NCI-H748 (cell line): ENCODE measurements at regions not wholly inside any gene's neighbourhood (a gene's known extent, or its start where the extent isn't known, plus 50 kb on each side); places are given as distances from the start of the nearest gene placed in this dataset.
A peak's percentile ranks its signal among the peaks of the same experiment; 100 is the strongest.
"Not testable (repeated sequence)": the region's sequence is repeated elsewhere in the genome, so short reads cannot be mapped to it uniquely, and the experiment has no call there.

ENCODE experiments used
- DNase-seq: peaks from one replicate; lab custom pipeline; 2025; ENCODE audit not compliant: unreplicated experiment; lab: John Stamatoyannopoulos, UW

DNA sequence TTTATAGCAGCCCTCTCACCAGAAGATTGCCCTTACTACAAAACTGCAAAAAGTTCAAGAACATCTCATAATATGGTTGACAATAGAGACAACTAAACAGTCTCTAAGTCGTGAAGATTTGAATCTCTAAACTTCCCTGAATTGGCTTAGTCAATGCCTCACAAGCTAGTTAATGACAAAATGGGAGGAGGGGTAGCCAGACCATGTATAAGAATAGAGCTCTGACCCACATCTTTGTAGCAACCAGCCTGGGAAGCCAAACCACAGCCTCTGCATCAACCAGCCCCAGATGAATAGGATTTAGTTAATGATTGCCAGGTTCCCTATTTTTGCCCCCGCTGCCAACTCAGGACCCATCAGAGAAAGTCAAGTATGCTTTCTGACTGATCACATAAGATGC is 1265.9 kb upstream of the PCDH10 start:
- DNase-seq, result not testable (repeated sequence)

DNA sequence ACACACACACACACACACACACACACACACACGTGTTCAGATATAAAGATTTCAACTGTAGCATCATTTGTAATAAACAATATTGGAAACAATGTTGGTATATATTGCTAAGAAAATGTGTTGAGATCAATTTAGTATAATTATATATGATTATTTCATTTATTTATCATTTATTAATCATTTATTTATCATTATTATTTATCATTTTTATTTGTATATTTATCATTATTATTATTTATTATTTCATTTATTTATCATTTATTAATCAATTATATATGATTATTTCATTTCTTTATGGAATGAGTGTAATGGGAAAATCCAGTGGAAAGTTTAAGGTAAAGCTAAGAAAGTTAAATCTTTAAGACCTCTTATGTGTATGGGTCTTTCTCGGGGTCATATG is 1223.4 kb upstream of the PCDH10 start:
- DNase-seq, result not testable (repeated sequence)

DNA sequence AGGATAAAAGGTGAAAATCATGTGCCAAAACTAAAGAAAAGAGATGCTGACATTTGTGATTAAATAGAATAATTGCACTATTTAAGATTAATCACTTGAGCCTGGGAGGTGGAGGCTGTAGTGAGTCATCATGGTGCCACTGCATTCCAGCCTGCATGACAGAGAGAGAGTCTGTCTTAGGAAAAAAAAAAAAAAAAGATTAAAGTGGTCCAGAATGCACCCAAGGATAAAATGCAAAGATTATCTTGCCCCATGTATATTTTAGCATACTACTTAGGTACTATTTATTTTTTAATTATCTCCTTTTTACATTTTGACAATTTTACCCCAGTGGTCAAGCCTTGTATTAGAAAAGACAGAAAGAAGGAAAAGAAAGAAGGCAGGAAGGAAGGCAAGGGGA is 1181.4 kb upstream of the PCDH10 start:
- DNase-seq, result not testable (repeated sequence)

DNA sequence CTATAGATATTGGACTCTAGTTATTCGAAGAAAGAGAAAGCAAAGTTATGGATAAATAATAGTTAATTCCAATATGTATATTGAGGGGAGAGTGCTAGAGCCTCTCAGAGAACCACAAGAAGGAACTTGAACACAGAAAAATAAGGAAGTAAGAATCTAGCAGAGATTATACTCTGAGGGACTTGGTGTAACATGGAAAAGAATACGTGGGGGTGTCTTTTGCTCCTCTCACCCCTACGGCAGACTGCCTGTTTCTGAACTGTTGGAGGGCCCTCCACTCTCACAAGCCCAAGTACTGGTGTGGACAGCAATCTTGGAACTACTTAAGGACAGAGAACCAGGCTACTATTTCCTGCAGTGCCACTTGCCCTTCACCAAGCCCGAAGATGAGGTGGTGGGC is 1174.4 kb upstream of the PCDH10 start:
- no peak for DNase-seq

DNA sequence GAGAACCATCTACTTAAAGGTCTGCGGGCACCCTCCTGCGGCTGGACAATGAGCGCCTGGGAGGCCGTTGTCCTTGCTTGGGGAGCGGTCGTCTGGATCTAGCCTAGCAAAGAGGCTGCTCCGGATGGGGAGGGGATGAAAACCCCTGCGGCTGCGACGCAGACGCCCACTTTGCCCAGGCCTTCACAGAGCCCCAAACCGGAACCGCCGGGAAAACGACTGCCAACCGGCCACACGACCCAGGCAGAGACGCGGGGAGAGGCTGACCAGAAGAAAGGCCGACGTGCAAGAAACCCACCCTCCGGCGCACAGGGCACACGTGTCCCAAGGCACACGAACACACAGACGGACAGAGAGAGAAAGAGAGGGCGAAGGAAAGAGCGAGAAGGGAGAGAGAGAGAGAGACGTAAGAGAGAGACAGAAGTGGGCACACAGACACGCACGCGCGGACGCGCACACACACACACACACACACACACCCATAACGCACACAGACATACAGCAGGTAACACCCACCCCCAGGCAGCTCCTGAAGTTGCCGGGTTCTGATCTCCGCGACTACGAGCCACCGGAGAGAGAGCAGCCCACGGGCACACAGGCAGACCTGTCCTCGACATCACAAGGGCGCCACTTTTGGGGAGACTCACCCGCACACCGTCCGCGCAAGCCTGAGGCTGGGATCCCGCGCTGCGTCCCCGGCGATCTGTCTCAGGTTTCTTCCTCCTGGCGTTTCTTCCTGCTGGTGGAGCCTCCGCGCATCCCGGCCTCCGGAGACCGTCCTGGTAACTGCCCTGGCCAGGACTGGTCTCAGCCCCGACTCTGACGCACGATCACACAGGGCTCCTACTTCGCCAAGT is 1173.6 kb upstream of the PCDH10 start:
- not testable (repeated sequence) for DNase-seq

DNA sequence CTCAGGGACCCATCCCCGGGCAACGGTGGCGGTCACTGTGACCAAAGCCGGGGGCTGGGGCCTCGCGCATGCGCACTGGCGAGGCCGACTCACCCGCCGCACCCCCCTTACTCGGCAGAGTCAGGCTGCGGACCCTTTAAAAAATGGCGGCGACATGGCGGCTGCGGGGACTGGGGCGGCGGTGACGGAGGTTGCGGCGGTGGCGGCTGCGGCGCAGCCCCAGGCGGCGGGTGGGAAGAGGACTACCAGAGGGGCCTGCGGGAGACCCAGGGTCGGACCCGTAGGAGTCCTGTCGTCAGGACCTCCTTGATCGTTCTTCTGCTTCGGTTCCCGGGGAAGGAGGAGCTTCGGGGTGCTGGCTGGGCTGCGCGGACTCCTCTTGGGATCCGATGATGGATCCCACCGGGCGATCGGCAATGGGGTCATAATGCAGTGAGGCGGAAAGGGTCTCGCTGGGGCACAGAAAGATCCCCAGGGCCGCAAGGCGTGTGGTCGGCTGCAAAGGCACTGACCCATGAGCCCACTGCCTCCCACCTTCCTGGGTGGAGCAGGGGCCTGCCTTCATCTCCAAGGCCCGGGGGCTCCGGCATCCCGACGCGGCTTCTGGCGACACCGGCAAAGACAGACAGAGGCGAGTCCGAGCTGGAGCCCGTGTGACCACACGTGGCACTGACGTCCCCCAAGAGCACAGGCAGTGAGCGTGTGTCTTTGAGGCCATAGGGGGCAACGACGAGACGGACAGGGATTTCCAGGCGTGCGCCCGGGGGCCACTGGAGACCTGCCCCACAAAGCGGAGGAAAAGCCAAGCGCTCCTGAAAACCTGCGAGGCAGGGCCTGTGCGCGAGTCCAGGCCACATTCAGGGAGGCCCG is 1172.7 kb upstream of the PCDH10 start:
- not testable (repeated sequence) for DNase-seq

DNA sequence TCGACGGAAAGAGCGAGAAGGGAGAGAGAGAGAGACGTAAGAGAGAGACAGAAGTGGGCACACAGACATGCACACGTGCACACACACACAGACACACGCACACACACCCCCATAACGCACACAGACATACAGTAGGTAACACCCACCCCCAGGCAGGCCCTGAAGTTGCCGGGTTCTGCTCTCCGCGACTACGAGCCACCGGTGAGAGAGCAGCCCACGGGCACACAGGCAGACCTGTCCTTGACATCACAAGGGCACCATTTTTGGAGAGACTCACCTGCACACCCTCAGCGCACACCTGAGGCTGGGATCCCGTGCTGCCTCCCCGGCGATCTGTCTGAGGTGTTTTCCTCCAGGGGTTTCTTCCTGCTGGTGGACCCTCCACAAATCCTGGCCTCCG is 1171.0 kb upstream of the PCDH10 start:
- DNase-seq, result no peak

DNA sequence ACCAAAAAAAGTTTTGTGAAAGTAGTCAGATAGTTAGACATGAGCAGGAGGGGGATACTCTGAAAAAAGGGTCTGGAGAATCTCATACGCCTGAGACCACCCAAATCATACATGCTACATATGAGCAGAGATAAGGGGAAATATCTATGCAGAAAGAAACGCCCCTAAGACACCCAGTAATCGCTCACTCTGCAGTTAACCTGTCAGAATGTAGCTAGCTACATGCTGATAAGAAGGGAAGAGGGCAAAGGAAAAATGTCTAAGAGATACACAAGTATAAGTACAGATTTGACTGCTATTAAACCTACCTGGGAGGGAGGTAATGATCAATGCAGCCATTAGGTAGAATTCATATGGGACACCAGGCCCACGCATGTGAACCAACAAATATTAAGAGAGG is 1159.5 kb upstream of the PCDH10 start:
- no peak for DNase-seq

DNA sequence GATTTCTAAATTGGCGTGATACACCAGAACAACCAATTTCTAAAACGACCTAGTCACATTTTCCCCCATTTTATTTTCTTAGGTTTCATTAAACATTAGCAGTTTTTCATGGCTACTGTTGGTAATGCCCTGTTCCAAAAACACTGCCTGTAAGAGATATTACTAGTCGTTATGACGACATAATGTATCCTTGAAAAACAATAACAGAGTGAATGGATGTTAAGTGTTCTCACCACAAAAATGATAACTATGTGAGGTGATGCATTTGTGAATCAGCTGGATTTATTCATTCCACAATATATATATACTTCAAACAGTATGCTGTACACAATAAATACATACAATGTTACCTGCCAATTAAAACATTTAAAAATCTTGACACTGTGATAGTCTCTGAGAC is 1147.6 kb upstream of the PCDH10 start:
- peak; percentile 0 for DNase-seq

DNA sequence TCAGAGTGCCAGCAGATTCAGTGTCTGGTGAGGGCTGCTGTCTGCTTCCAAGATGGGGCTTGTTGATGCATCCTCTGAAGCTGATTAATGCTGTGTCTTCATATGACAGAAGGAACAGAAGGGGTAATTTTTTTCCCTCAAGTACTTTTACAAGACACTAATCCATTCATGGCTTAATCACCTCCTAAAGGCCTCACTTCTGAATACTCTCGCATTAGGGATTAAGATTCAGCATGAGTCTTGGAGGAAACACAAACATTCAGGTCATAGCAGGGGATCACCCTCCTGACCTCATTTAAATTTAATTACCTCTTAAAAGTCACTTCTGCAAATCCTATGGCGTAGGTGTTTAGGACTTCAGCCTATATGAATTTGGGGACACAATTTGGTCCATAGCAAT is 1145.5 kb upstream of the PCDH10 start:
- DNase-seq, result no peak

DNA sequence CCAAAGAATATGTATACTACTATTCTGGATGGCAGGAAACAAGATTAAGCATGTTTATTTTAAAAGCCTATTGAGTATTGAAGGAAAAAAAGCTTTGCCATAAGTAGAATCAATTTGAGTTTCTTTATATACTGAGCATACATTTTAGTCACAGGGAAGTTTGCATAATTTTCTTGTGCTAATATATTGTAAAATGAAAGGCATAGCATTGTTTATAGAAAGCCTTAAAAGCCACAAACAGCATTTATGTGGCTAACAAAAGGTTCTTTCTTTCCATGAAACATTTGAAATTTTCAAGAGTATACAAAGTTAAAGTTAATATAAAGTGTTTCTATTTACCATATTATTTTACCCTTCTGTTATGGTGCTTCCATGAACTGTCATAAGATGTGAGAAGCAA is 1133.8 kb upstream of the PCDH10 start:
- DNase-seq, result no peak

DNA sequence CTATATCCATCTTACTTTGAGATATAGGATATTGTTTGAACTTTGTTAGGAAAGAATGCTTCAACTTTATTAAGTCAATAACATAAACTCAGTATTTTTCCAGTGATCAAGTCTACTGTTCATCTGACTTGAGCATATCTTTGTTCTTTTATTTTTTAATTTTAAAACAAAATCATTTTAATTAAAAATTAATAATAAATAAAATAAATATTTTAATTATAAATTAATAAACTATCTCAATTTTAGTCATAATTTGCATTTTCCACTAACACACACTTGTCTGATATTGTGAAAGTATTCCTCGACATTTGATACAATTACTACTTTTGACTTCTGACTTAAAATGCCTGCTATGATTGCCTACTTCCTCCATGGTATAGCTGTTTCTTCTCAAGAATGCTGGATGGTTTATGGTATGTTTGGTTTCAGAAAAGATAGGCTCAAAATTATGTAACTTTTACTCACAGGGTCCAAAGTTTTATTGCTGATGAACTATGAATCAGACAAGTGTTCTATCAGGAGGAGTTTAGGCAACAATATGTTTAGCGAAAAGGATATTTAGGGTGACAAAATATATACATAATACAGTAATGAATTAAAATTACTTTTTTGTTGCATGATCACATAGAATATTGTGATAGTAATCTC is 1132.3 kb upstream of the PCDH10 start:
- no peak for DNase-seq

DNA sequence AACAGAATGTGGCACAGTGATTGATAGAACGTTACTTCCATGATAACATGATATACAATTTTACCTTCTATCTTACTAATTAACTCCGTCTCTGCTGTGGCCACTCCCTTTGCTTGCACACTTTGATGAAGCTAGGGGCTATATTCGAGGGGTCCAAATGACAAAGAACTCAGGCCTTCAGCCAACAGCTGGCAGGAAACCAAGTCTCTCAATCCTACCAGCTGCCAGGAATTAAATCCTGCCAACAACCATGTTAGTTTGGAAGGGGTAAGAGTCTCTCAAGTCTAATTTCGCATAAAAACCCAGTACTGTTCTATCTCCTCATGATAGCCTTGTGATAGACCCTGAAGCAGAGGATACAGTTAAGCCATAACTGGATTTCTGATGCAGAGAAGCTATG is 1122.9 kb upstream of the PCDH10 start:
- DNase-seq, result peak; percentile 69

DNA sequence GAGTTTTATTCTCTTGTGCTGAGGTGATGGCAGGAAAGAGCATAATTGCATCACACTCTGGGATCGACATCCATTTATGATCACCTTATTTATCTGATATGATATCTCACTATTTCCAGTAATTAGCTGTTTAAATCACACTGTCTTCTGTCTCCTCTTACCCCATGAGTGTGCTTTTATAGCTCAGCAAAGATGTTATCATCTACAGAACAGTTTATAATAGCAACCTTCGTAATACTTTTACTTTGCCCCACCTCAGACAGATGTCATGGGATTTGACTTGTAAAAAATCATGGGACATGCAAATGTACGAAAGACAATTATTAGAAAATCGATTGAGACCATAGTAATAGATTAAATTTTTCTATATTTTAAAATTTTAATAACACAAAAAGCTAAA is 1122.3 kb upstream of the PCDH10 start:
- no peak for DNase-seq

DNA sequence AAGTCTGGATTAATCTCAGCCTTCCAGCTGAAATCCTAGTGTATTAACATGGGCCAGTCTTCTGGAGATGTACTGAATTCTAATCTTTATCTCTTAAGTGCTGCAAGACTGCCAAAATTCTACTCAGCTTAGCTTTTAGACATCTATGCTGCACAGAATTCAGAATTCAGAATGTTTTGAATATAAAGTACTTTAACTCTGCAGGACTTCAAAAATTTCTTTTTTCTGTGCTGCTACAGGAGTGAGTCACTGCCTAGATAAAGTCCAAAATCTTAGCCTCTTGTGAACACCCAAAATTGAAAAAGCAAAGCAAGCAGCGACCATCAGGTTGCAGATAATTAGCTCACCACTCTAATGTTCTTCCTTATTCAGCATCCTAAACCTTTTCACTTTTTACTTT is 1092.6 kb upstream of the PCDH10 start:
- no peak for DNase-seq

DNA sequence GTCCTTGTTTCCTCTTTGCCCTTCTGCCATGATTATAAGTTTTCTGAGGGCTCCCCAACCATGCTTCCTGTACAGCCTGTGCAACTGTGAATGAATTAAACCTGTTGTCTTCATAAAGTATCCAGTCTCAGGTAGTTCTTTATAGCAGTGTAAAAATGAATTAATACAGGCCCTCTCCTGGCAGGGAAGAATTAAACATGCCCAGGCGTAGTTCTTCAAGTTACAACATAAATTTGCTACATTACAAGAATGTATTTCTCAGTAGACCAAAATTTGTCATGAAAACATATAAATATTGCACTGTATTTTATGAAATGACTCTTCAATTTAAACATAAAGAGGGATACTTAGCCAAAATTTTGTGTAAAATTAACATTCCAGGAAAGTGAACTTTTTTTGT is 1089.9 kb upstream of the PCDH10 start:
- no peak for DNase-seq

DNA sequence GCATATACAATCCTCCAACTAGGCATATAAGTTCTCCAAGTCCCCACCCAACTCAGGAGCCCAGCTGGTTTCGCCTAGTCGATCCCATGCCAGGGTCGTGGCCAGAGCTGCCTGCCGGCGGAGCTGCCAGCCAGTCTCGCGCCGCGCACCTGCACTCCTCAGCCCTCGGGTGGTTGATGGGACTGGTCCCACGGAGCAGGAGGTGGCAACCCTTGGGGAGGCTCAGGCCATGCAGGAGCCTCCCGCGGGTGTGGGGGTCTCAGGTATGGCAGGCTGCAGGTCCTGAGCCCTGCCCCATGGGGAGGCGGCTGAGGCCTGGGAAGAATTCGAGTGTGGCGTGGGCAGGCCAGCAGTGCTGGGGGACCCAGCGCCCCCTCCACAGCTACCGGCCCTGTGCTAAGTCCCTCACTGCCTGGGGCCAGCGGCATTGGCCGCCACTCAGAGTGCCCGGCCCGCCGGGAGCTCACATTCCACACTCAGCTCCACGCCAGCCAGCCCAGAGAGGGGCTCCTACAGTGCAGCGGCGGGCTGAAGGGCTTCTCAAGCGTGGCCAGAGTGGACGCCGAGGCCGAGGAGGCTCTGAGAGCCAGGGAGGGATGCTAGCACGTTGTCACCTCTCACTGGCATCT is 1086.4 kb upstream of the PCDH10 start:
- DNase-seq, result no peak

DNA sequence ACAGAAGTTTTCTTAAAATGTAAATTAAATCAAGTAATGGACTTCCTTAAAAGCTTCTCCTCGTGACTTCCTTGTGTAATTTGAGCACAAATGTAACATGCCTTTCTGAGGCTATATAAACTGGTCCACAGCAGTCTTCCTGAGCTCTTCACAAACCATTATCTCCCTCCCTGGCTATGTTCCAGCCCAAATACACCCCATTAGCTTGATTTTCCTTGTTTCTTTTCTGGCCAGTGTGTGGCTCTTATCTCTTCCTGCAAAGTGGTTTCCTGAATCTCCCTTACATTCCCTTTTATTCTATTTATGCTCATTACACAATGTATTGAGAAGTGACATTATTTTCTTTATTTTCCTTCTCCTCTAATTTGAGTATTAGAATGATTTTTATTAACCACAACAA is 1085.3 kb upstream of the PCDH10 start:
- peak; percentile 51 for DNase-seq

DNA sequence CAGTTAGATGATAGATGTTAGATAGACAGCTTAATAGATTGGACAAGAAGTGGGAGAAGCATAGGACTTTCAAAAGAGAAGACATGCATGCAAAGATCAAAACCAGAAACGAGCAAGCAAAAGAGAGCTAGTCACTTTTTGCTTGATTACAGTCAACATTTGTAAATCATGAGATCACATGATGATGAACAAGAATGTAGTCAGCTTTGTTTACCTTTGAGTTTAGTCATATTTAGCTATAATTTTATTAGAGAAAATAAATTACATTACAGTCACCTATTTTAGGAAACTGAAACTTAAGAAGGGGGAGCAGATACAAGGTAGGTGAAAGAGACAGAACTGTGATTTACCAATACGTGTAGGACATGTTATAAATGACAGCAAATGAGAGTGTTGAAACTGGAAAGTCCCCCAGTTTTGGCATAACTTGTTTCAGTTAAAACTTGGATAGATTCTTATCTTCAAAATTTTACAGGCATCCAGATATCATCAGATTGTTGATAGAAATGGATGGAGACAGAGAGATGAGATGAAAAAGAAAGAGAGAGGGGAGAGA is 1083.1 kb upstream of the PCDH10 start:
- DNase-seq, result no peak

DNA sequence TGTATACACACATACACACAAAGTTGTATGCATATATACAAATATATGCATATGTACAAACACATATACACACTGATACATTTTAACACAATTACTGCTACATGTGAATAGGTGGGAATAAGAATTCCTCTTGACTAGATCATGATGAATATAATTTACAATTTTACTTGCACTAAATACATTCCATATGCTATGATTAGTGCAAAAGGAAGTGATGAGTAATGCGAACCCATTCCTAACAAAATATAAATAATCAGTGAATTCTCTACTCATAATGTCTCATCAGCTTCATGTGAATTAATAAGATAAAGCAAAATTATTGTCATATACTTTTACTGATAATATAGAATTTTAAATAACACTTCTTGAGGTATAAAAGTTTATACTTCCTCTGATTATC is 1077.3 kb upstream of the PCDH10 start:
- DNase-seq, result no peak

DNA sequence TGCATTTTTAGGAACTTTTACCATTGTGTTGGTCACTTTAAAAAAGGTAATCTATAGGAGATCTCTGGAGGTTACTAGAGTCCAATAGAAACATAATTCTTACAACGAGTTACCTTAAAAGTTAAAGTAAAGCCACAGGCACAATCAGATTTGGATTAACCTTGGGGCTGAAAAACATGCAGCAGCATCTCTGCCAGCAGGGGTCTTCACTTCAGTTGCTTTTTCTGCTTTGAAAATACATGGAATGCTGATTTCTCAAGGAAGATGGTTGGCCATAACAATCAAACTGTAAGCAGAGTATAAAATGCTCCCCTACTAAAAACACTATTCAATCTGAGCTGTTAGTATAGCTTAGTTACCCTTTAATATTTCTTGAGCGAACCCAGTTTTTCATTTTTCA is 1072.3 kb upstream of the PCDH10 start:
- DNase-seq, result no peak
